Glomerular visceral epithelial cell (primary cell): ENCODE measurements at regions not wholly inside any gene's neighbourhood (a gene's known extent, or its start where the extent isn't known, plus 50 kb on each side); places are given as distances from the start of the nearest gene placed in this dataset.
A peak's percentile ranks its signal among the peaks of the same experiment; 100 is the strongest.
"Not testable (repeated sequence)": the region's sequence is repeated elsewhere in the genome, so short reads cannot be mapped to it uniquely, and the experiment has no call there.

Experiments used
- DNase-seq: peaks from one replicate; pipeline ENCODE4 v3.0.0-alpha.2; 2016; ENCODE audit errors: extremely low spot score

GRCh38 chr3:150357923-150358607 is 50.0 kb upstream of the TSC22D2 start:
- no peak for DNase-seq

DNA sequence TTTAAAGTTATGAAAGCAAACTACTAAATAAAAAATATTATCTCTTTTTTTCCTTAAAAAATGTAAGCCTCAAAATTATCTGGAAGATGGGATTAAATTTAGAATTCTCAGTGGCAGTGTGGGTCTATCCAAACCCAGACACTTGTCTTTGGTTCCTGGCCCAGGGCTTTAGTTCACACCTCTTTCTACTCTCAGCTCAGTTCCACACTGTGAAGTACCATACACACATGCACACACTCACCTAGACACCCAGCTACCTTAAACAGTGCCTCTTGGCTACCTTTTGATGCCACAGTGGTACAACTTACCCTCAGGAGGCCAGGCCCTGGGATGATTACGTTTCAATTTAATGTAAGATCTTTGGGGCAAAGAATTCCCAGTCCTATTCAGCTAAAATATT is 51.0 kb upstream of the TSC22D2 start:
- DNase-seq, result no peak

GRCh38 chr3:150355574-150355973 is 52.5 kb upstream of the TSC22D2 start:
- no peak for DNase-seq

DNA sequence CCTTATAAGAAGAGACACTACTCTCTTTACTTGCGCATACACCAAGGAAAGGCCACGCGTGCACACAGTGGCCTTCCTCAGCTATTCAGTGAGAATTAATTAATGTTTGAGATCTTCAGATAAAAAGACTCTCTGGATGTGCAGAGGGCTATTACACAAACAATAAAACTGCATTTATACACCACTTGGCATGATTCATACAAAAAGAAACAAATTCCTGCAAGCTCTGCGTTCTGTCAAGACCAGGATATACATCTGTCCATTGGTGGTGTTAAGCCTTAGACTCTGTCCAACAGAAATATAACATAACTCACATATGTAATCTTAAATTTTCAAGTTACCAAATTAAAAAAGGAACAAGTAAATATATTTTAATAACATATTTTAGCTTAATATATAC is 55.2 kb upstream of the TSC22D2 start:
- DNase-seq, result no peak

- DNase-seq, result no peak
Observed at GRCh38 chr3:150351398-150351797, 56.7 kb upstream of the TSC22D2 start.

DNA sequence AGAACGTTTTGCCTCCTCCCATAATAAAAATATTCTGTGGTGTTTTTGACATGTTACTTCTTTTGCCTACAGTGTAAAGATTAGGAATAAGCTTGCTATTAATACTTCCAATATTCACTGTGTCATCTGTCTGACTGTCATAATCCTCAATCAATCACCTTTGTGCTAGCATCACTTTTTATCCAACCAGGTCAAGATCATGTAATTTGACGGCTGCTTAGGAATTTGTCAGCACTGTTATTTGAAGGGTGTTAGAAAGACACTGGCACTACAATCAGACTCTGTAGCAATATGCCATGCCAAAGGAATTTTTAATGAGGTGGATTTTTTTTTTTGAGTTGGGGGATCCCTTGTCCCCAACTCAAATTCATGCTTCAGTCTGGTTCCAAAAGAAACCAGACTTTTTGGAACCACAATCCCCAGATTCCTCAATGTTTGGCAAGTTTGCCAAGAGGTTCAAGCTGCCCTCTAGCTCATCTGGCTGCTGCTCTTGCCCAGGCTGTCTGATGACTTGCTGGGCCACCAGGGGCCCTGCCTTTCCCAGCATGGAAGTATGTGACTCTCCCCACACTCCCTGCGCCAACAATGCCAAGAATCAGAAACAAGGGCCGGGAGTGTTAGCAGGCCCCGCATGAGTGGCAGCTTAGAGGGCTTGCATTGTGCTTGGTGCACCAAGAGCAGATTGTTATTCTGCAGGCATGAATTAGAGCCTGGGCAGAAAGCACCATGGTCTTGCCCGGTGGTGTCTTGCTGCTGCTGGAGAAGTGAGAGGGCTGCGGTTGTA is 58.6 kb upstream of the TSC22D2 start:
- no peak for DNase-seq

- peak; percentile 73 for DNase-seq
Observed at GRCh38 chr3:150348500-150348899, 59.6 kb upstream of the TSC22D2 start.

- DNase-seq, result no peak
Observed at GRCh38 chr3:150346981-150347863, 60.9 kb upstream of the TSC22D2 start.

DNA sequence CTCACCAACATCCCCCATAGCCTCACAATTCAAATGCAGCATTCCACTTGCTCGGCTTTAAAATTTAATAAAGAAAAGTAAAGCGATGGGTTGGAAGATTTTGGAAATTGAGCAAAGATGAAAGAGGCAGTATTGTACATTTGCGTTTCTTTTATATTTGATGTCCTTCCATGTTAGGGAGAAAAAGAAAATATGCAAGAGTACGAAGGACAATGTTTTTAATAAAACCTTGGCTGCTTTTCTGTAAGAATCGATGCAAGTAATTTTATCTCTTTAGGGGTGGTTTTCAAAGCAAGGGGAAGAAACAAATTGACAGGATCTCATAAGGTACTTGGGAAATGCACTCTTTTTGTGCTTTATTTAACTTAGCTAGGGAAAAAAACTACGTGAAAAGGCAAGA is 61.8 kb upstream of the TSC22D2 start:
- DNase-seq, result no peak

DNA sequence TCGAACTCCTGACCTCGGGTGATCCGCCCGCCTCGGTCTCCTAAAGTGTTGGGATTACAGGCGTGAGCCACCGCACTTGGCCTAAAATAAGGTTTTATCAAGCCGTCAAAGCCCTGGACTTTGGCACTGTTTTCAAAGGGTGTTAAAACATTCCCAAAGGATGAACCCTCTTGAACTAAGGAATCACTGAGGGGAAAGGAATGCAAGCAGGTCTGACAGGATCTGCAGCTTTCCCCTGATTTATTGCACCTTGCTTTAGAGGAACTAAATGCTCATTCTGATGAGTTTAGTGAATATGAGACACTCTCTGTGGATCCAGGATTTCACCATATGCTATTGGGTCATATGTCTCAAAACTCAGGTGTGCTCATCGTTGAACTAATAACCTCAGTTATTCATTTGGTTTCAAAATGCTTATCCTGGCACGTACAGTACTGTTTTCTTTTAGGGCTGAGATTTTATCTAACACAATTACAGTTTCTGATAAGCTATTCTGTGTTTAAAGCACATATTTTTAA is 63.0 kb upstream of the TSC22D2 start:
- peak; percentile 77 for DNase-seq

GRCh38 chr3:150344079-150344759 is 63.9 kb upstream of the TSC22D2 start:
- no peak for DNase-seq

- DNase-seq, result no peak
Observed at GRCh38 chr3:150342896-150343467, 65.1 kb upstream of the TSC22D2 start.

GRCh38 chr3:150341891-150342290 is 66.2 kb upstream of the TSC22D2 start:
- DNase-seq, result no peak

GRCh38 chr3:150336363-150336762 is 71.7 kb upstream of the TSC22D2 start:
- not testable (repeated sequence) for DNase-seq

GRCh38 chr3:150335631-150336030 is 72.5 kb upstream of the TSC22D2 start:
- peak; percentile 53 for DNase-seq

- no peak for DNase-seq
Observed at GRCh38 chr3:150334974-150335373, 73.1 kb upstream of the TSC22D2 start.

DNA sequence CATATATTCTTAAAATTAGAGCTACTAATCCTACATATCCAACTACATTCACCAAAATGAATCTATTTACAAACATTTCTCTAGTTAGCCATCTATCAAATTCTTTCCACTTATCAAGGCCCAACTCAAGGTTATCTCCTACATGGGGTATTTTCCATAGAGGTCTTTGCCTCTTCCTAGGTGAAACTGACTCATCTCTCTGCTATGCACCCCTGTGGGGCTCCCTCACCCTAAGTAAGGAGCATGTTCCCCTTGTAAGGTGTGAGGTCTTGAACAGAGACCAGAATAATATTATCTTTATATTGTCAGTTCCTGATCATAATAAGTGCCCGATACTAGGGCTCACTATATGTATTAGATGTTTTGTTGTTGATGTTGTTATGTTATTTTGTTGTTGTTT is 74.6 kb upstream of the TSC22D2 start:
- DNase-seq, result no peak

DNA sequence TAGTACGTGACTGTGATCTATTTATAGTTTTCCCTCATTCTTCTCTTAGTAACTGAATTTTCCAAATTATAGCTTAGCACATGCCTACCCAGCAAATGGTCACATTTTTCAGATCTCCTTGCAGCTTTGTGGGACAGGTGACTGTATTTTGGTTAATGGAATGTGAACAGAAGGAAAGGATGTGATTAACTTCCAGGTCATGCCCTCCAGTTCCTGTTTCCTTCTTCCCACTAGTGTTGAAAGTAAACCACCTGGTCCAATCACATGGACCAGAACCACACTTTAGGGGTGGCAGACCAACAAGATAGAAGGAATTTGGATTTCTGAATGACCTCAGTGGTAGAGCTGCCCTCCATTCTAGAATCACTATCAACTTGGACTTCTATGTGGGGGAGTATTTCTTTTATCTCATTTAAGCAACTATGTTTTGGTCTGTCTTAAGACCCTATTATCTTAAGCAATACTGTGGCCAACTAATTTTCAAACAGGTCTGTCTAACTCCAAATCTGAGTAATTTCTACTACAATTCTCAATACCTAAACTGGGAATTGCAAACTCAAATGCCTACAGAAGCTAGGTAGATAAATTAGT is 76.0 kb upstream of the TSC22D2 start:
- no peak for DNase-seq

DNA sequence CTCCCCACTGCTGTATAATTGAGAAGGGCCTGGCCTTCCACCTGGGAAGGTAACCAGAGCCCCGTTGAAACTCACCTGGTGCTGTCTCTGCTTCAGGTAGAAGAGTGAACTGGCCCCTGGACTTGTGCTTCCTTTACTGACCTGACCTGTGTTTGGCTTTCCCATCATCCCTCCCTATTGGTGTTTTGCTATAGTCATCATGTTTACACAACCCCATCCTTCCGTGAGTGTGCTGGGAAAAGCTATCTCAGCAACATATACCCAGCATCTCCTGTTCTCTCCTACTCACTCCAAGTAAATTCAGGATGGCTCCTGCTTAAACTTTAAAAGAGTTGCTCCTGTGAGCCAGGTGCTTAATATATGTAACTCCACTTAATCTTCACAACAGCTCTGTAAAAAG is 77.2 kb upstream of the TSC22D2 start:
- DNase-seq, result no peak

GRCh38 chr3:150330174-150330573 is 77.9 kb upstream of the TSC22D2 start:
- no peak for DNase-seq

GRCh38 chr3:150329408-150329807 is 78.7 kb upstream of the TSC22D2 start:
- DNase-seq, result no peak
